ENCODE measurements at regions not wholly inside any gene's neighbourhood (a gene's known extent, or its start where the extent isn't known, plus 50 kb on each side); places are given as distances from the start of the nearest gene placed in this dataset.
"Not testable (repeated sequence)": the region's sequence is repeated elsewhere in the genome, so short reads cannot be mapped to it uniquely, and the experiment has no call there.

GRCh38 chr21:9015483-9016197, 1505.7 kb upstream of the TPTE start:
- ATAC-seq, H3K36me3 Mint-ChIP-seq, DNase-seq, H3K4me1 Mint-ChIP-seq, POLR2A ChIA-PET, H3K4me3 Mint-ChIP-seq: not testable (repeated sequence)
- Mint-ChIP-seq H3K9me3 (peaks cover 0 to 24% (median 3%) of the 10 kb centered on the region in 9 donors), H3K27me3 (peaks cover 4 to 53% (median 30%) of the 10 kb centered on the region in 5 donors), H3K27ac (peak overlapping the region in 1 of 10 donors; percentile 30)

GRCh38 chr21:9017206-9017605, 1504.2 kb upstream of the TPTE start:
- H3K4me1 Mint-ChIP-seq, DNase-seq, H3K27ac Mint-ChIP-seq, H3K36me3 Mint-ChIP-seq, POLR2A ChIA-PET, H3K4me3 Mint-ChIP-seq, ATAC-seq: not testable (repeated sequence)
- Mint-ChIP-seq H3K9me3 (peaks cover 0 to 20% (median 2%) of the 10 kb centered on the region in 9 donors), H3K27me3 (peaks cover 2 to 42% (median 22%) of the 10 kb centered on the region in 5 donors)

- Mint-ChIP-seq H3K9me3 (peaks cover 0 to 11% (median 0%) of the 10 kb centered on the region in 9 donors), H3K27me3 (peaks cover 0 to 29% (median 12%) of the 10 kb centered on the region in 5 donors)
- H3K4me1 Mint-ChIP-seq, H3K4me3 Mint-ChIP-seq, H3K27ac Mint-ChIP-seq, H3K36me3 Mint-ChIP-seq, POLR2A ChIA-PET, ATAC-seq, DNase-seq: not testable (repeated sequence)
Measured at GRCh38 chr21:9018731-9019253, 1502.6 kb upstream of the TPTE start.

- DNase-seq, H3K9me3 Mint-ChIP-seq, H3K27ac Mint-ChIP-seq, H3K36me3 Mint-ChIP-seq, H3K4me1 Mint-ChIP-seq, POLR2A ChIA-PET, H3K4me3 Mint-ChIP-seq, ATAC-seq: not testable (repeated sequence)
- peaks cover 0 to 26% (median 9%) of the 10 kb centered on the region in 5 donors for H3K27me3 Mint-ChIP-seq
Measured at GRCh38 chr21:9024006-9024767, 1497.2 kb upstream of the TPTE start.

GRCh38 chr21:9026729-9027416, 1494.5 kb upstream of the TPTE start:
- ATAC-seq, DNase-seq, H3K27ac Mint-ChIP-seq, H3K4me3 Mint-ChIP-seq, H3K36me3 Mint-ChIP-seq, POLR2A ChIA-PET, H3K9me3 Mint-ChIP-seq, H3K4me1 Mint-ChIP-seq: not testable (repeated sequence)
- peaks cover 0 to 18% (median 6%) of the 10 kb centered on the region in 5 donors for H3K27me3 Mint-ChIP-seq

GRCh38 chr21:9027417-9027800, 1494.0 kb upstream of the TPTE start:
- H3K36me3 Mint-ChIP-seq, H3K4me3 Mint-ChIP-seq, H3K4me1 Mint-ChIP-seq, H3K27ac Mint-ChIP-seq, DNase-seq, H3K9me3 Mint-ChIP-seq, ATAC-seq, POLR2A ChIA-PET: not testable (repeated sequence)
- peaks cover 0 to 18% (median 6%) of the 10 kb centered on the region in 5 donors for H3K27me3 Mint-ChIP-seq

- POLR2A ChIA-PET, DNase-seq, H3K36me3 Mint-ChIP-seq, ATAC-seq, H3K9me3 Mint-ChIP-seq, H3K4me1 Mint-ChIP-seq, H3K4me3 Mint-ChIP-seq: not testable (repeated sequence)
- Mint-ChIP-seq H3K27ac (peak overlapping the region in 1 of 10 donors; percentile 9), H3K27me3 (peaks cover 0 to 18% (median 6%) of the 10 kb centered on the region in 5 donors)
Measured at GRCh38 chr21:9028624-9029431, 1492.6 kb upstream of the TPTE start.

- POLR2A ChIA-PET, ATAC-seq, DNase-seq, H3K4me1 Mint-ChIP-seq, H3K4me3 Mint-ChIP-seq, H3K9me3 Mint-ChIP-seq, H3K27ac Mint-ChIP-seq, H3K36me3 Mint-ChIP-seq: not testable (repeated sequence)
- H3K27me3 Mint-ChIP-seq: peaks cover 0 to 16% (median 6%) of the 10 kb centered on the region in 5 donors
Measured at GRCh38 chr21:9030141-9030665, 1491.2 kb upstream of the TPTE start.

- H3K4me1 Mint-ChIP-seq, POLR2A ChIA-PET, H3K9me3 Mint-ChIP-seq, H3K4me3 Mint-ChIP-seq, H3K27ac Mint-ChIP-seq, ATAC-seq, DNase-seq, H3K36me3 Mint-ChIP-seq: not testable (repeated sequence)
- peaks cover 0 to 13% (median 3%) of the 10 kb centered on the region in 5 donors for H3K27me3 Mint-ChIP-seq
Measured at GRCh38 chr21:9031482-9032374, 1489.7 kb upstream of the TPTE start.

- H3K36me3 Mint-ChIP-seq, H3K27ac Mint-ChIP-seq, POLR2A ChIA-PET, H3K4me1 Mint-ChIP-seq, ATAC-seq, H3K4me3 Mint-ChIP-seq, H3K27me3 Mint-ChIP-seq, DNase-seq: not testable (repeated sequence)
- peaks cover 0 to 14% (median 0%) of the 10 kb centered on the region in 9 donors for H3K9me3 Mint-ChIP-seq
Measured at GRCh38 chr21:9032547-9032946, 1488.8 kb upstream of the TPTE start.

GRCh38 chr21:9033295-9033694, 1488.1 kb upstream of the TPTE start:
- H3K27ac Mint-ChIP-seq, POLR2A ChIA-PET, H3K36me3 Mint-ChIP-seq, H3K4me1 Mint-ChIP-seq, H3K27me3 Mint-ChIP-seq, DNase-seq, H3K4me3 Mint-ChIP-seq, ATAC-seq: not testable (repeated sequence)
- peaks cover 0 to 15% (median 0%) of the 10 kb centered on the region in 9 donors for H3K9me3 Mint-ChIP-seq

All from naive thymus-derived CD8-positive, alpha-beta T cell (primary cell).